Left ventricle myocardium inferior (tissue), 1 donor: ENCODE measurements at regions not wholly inside any gene's neighbourhood (a gene's known extent, or its start where the extent isn't known, plus 50 kb on each side); places are given as distances from the start of the nearest gene placed in this dataset.

Experiments used
- DNase-seq: peaks from one replicate; pipeline ENCODE4 v3.0.0-alpha.2; 2020
- H3K27ac ChIP-seq: fragments of 200-600 bp; replicated peaks from 2 replicates; pipeline ENCODE4 v1.8.0; 2021
- H3K27me3 ChIP-seq: fragments of 200-600 bp; 2 replicates; pipeline ENCODE4 v1.8.0; 2021; ENCODE audit warnings: low read depth
- H3K36me3 ChIP-seq: fragments of 200-600 bp; 2 replicates; pipeline ENCODE4 v1.8.0; 2021
- H3K4me1 ChIP-seq: fragments of 200-600 bp; 2 replicates; pipeline ENCODE4 v1.8.0; 2021
- H3K4me3 ChIP-seq: fragments of 200-600 bp; 2 replicates; pipeline ENCODE4 v1.8.0; 2021; ENCODE audit warnings: mild to moderate bottlenecking, moderate library complexity
- H3K9me3 ChIP-seq: fragments of 200-600 bp; replicated peaks from 2 replicates; pipeline ENCODE4 v1.8.0; 2021
- intact Hi-C: fragments of 100-400 bp; cut with micrococcal nuclease; formaldehyde crosslinking; loops from one replicate; pipeline ENCODE4 v1.11.0; 2022
- TF ChIP-seq, protein P1 (sequence below): fragments of 200-600 bp; IDR thresholded peaks from 2 replicates; pipeline ENCODE4 v1.8.0; 2021; ENCODE audit warnings: antibody characterized with exemption, mild to moderate bottlenecking, borderline replicate concordance
- donor health status: DM: no; HTN: yes; CAD: no; lungs with severe emphysema.

DNA sequence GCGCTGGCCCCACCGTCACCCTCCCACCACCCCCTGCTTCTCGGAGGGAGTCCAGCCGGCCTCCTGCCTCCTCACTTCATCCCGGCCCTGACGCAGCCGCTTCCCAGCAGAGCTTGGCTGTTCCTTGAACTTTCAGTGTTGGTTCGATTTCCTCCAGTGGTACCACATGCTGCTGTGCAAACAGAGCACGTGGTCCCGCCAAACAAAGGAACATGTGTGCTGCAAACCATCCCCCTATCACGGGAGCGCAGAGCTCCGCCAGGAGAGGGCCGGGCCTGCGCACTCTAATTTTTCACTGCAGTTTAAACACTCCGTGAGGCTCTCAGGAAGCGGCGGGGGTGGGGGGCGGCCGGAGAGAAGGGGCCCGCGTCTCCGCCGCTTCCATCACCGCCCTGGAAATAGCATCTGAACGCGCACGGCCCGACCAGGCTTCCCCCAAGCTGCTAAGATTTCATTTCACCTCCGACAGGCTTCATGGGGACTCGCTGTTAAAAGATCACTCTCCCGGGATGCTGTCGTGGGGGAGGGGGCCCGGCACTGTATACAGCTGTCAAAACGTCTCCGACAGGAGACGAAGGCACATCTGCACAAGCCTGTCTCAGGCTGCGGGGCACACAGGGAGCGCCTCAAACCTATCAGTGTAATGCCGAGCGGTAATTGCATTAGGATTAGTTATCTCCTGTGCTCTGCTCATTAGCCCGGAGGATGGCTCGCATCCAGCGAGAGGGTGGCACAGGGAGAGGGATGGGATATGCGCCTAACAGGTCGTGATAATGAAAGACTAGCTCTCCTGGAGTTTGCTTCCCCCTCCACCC, 269.9 kb upstream of the SORL1-AS1 start:
- Histone ChIP-seq H3K9me3 (no peaks in the 10 kb centered on the region), H3K4me3 (peak overlapping the region; percentile 67), H3K27ac (peak overlapping the region; percentile 89), H3K27me3 (no peaks in the 10 kb centered on the region), H3K4me1 (peaks cover 18% of the 10 kb centered on the region), H3K36me3 (no peaks in the 10 kb centered on the region)
- intact Hi-C loops = no loop called here
- DNase-seq = peak; percentile 80
- TF ChIP-seq, protein P1, sequence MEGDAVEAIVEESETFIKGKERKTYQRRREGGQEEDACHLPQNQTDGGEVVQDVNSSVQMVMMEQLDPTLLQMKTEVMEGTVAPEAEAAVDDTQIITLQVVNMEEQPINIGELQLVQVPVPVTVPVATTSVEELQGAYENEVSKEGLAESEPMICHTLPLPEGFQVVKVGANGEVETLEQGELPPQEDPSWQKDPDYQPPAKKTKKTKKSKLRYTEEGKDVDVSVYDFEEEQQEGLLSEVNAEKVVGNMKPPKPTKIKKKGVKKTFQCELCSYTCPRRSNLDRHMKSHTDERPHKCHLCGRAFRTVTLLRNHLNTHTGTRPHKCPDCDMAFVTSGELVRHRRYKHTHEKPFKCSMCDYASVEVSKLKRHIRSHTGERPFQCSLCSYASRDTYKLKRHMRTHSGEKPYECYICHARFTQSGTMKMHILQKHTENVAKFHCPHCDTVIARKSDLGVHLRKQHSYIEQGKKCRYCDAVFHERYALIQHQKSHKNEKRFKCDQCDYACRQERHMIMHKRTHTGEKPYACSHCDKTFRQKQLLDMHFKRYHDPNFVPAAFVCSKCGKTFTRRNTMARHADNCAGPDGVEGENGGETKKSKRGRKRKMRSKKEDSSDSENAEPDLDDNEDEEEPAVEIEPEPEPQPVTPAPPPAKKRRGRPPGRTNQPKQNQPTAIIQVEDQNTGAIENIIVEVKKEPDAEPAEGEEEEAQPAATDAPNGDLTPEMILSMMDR = peak; percentile 24

GRCh38 chr11:121721961-121722360, 269.2 kb upstream of the SORL1-AS1 start:
- Histone ChIP-seq H3K36me3 (no peaks in the 10 kb centered on the region), H3K27ac (peak overlapping the region; percentile 89), H3K4me1 (peaks cover 18% of the 10 kb centered on the region), H3K9me3 (no peaks in the 10 kb centered on the region), H3K4me3 (peak overlapping the region; percentile 67), H3K27me3 (no peaks in the 10 kb centered on the region)
- DNase-seq = no peak
- intact Hi-C loops = no loop called here
- TF ChIP-seq, protein P1 = no peak

DNA sequence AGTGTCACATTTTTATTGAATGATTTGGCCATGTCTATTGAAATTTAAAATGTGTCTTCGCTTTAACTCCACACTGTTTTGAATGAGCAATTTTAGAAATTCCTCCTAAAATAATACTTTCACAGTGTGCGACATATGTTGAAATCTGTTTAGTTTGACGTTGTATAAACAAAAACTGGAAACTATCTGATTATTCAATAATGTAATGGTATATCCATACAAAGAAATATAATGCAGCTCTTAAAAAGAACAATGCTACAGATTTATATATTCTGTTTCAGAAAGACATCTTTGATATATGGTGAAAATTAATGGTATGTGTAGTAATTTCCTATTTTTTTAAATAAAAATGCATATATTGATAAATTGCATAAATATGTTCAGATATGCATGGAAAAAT, 268.7 kb upstream of the SORL1-AS1 start:
- peaks cover 18% of the 10 kb centered on the region for H3K4me1 ChIP-seq
- intact Hi-C loops = no loop called here
- H3K9me3 ChIP-seq = no peaks in the 10 kb centered on the region
- no peaks in the 10 kb centered on the region for H3K27me3 ChIP-seq
- DNase-seq = no peak
- no peak overlapping the region for H3K4me3 ChIP-seq
- peak overlapping the region; percentile 89 for H3K27ac ChIP-seq
- TF ChIP-seq, protein P1 = no peak
- H3K36me3 ChIP-seq = no peaks in the 10 kb centered on the region

- H3K4me3 ChIP-seq = no peak overlapping the region
- H3K36me3 ChIP-seq = no peaks in the 10 kb centered on the region
- peaks cover 4% of the 10 kb centered on the region for H3K4me1 ChIP-seq
- DNase-seq = no peak
- intact Hi-C loops = no loop called here
- H3K9me3 ChIP-seq = no peaks in the 10 kb centered on the region
- H3K27ac ChIP-seq = no peak overlapping the region
- no peaks in the 10 kb centered on the region for H3K27me3 ChIP-seq
- TF ChIP-seq, protein P1 = no peak
Observed at GRCh38 chr11:121717296-121717695, 264.5 kb upstream of the SORL1-AS1 start.

GRCh38 chr11:121716060-121716459, 263.3 kb upstream of the SORL1-AS1 start:
- Histone ChIP-seq H3K4me1 (no peaks in the 10 kb centered on the region), H3K27ac (no peak overlapping the region), H3K9me3 (no peaks in the 10 kb centered on the region), H3K27me3 (no peaks in the 10 kb centered on the region), H3K36me3 (no peaks in the 10 kb centered on the region), H3K4me3 (no peak overlapping the region)
- no peak for DNase-seq
- intact Hi-C loops = no loop called here
- TF ChIP-seq, protein P1 = no peak
